Esophagus squamous epithelium (tissue), 4 donors: ENCODE measurements at regions not wholly inside any gene's neighbourhood (a gene's known extent, or its start where the extent isn't known, plus 50 kb on each side); places are given as distances from the start of the nearest gene placed in this dataset.

Source experiments
- POLR2A ChIP-seq, 4 donors: fragments of 450-650 bp; IDR thresholded peaks; one replicate each; pipeline ENCODE4 v1.6.1; 2017; ENCODE audit warnings: antibody characterized with exemption in 4 of 4, mild to moderate bottlenecking in 4 of 4, moderate library complexity in 3 of 4
- TF ChIP-seq, protein P1 (sequence below), 6 experiments: fragments of 450-650 bp in 4 of 6; fragments of 200-600 bp in 2 of 6; sonication (generic) in 2 of 6; IDR thresholded peaks; one replicate each; pipeline ENCODE4 v1.5.1; 2016 to 2019; ENCODE audit warnings: antibody characterized with exemption in 6 of 6, mild to moderate bottlenecking in 4 of 6, moderate library complexity in 4 of 6

DNA sequence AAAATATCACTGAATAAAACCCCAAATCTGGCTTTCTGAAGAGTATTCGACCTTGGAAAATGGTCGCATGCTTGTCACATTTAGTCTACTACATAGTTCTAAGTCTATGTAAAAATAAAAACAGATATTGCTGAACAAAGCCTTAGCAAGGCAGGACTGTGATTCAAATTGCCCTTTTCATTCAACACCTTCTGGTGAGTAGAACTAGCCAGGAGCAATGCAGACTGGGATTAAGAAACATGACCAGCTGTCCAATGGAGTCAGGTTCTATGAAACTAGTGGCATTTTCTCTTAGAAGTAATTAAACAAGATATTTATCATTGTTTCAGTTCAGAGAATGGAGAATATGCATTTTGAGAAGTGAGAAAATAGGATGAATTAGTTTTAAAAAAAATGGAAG, 1260.5 kb upstream of the ACVR2A start:
- TF ChIP-seq, protein P1, sequence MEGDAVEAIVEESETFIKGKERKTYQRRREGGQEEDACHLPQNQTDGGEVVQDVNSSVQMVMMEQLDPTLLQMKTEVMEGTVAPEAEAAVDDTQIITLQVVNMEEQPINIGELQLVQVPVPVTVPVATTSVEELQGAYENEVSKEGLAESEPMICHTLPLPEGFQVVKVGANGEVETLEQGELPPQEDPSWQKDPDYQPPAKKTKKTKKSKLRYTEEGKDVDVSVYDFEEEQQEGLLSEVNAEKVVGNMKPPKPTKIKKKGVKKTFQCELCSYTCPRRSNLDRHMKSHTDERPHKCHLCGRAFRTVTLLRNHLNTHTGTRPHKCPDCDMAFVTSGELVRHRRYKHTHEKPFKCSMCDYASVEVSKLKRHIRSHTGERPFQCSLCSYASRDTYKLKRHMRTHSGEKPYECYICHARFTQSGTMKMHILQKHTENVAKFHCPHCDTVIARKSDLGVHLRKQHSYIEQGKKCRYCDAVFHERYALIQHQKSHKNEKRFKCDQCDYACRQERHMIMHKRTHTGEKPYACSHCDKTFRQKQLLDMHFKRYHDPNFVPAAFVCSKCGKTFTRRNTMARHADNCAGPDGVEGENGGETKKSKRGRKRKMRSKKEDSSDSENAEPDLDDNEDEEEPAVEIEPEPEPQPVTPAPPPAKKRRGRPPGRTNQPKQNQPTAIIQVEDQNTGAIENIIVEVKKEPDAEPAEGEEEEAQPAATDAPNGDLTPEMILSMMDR (IDR thresholded peaks at IDR 0.05): no peak
- TF ChIP-seq POLR2A (IDR thresholded peaks at IDR 0.05): no peak
